Activated T-cell treated with anti-CD3 and anti-CD28 coated beads for 48 hours (primary cell): ENCODE measurements at regions not wholly inside any gene's neighbourhood (a gene's known extent, or its start where the extent isn't known, plus 50 kb on each side); places are given as distances from the start of the nearest gene placed in this dataset.
"Not testable (repeated sequence)": the region's sequence is repeated elsewhere in the genome, so short reads cannot be mapped to it uniquely, and the experiment has no call there.

Source experiments
- DNase-seq: peaks from one replicate; pipeline ENCODE4 v3.0.0-alpha.2; 2020; ENCODE audit warnings: low read depth

- DNase-seq: no peak
These were observed 162.1 kb upstream of the RASA1 start for GRCh38 chr5:87105577-87105976.

GRCh38 chr5:87109746-87110145 lies 157.9 kb upstream of the RASA1 start:
- DNase-seq: no peak

- no peak for DNase-seq
These were observed 157.0 kb upstream of the RASA1 start for GRCh38 chr5:87110721-87111120.

GRCh38 chr5:87113861-87114260 lies 153.8 kb upstream of the RASA1 start:
- no peak for DNase-seq

- DNase-seq: no peak
These were observed 153.1 kb upstream of the RASA1 start for GRCh38 chr5:87114631-87115030.

GRCh38 chr5:87115839-87116364 lies 151.8 kb upstream of the RASA1 start:
- DNase-seq: no peak

GRCh38 chr5:87116825-87117512 lies 150.7 kb upstream of the RASA1 start:
- DNase-seq: no peak

GRCh38 chr5:87119588-87119987 lies 148.1 kb upstream of the RASA1 start:
- no peak for DNase-seq

GRCh38 chr5:87120518-87121303 lies 147.0 kb upstream of the RASA1 start:
- DNase-seq: no peak

- peak; percentile 21 for DNase-seq
These were observed 146.2 kb upstream of the RASA1 start for GRCh38 chr5:87121304-87122150.

GRCh38 chr5:87122151-87122977 lies 145.3 kb upstream of the RASA1 start:
- no peak for DNase-seq

GRCh38 chr5:87125766-87126165 lies 141.9 kb upstream of the RASA1 start:
- no peak for DNase-seq

- no peak for DNase-seq
These were observed 140.8 kb upstream of the RASA1 start for GRCh38 chr5:87126869-87127268.

GRCh38 chr5:87127426-87127825 lies 140.3 kb upstream of the RASA1 start:
- DNase-seq: no peak

GRCh38 chr5:87127956-87128687 lies 139.6 kb upstream of the RASA1 start:
- DNase-seq: no peak

GRCh38 chr5:87129046-87129445 lies 138.6 kb upstream of the RASA1 start:
- no peak for DNase-seq

GRCh38 chr5:87132696-87133095 lies 135.0 kb upstream of the RASA1 start:
- DNase-seq: no peak

- DNase-seq: not testable (repeated sequence)
These were observed 133.2 kb upstream of the RASA1 start for GRCh38 chr5:87134513-87134912.

- DNase-seq: no peak
These were observed 131.6 kb upstream of the RASA1 start for GRCh38 chr5:87136096-87136495.

GRCh38 chr5:87136733-87137132 lies 130.9 kb upstream of the RASA1 start:
- DNase-seq: no peak

GRCh38 chr5:87137283-87137682 lies 130.4 kb upstream of the RASA1 start:
- no peak for DNase-seq
